HG03060 (cell line): ENCODE measurements at regions not wholly inside any gene's neighbourhood (a gene's known extent, or its start where the extent isn't known, plus 50 kb on each side); places are given as distances from the start of the nearest gene placed in this dataset.

ENCODE experiments used
- ATAC-seq: cut with Tn5 transposase; IDR thresholded peaks from one replicate; pipeline ENCODE4 v1.9.1; 2021; ENCODE audit warnings: low read depth, moderate number of reproducible peaks; ENCODE audit not compliant: unreplicated experiment

DNA sequence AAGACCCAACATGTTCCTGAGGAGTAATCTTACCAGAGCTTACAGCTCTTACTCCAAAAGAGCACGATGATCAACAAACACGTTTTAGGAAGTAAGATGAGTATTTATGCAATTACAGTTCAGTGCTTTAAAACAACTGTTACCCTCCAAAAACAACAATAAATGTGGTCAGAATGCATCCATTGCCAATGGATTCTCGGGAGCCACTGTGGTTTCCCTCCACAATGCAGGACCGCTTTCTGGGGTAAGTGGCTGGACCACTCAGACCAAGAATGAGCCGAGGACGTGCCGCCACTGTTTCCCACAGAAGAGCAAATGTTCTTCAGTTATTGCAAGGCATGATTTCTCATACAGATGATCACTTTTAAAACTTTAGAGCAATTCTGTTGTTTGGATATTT, 232.3 kb upstream of the MKLN1 start:
- no peak for ATAC-seq

DNA sequence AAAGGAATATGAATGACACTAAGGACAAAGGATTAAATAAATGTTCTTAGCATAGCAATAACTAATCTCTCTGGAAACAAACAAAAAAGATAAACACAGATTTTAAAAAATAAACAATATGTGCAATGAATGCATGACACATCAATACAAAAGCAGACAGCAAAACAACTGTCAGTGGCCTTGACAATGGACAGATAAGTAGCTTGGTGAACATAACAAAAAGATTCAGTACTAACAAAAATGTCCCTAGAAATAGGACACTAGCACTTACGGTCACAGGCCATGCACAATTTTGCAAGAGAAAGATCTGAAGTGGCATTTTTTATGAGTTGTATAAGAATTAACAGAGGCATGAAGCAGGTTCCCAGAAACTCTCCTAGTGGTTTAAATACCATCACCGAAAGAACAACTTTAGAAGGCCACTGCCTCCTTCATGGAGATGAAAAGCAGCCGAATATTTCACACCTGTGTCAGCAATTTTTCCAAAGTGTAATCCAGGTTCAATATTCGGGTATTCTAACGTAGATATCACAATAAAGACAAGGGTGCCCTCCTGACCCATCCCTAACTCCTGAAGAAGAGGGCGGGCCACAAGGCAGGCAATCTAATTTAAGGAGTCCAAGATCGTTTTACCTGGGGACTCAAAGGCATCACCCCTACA, 231.3 kb upstream of the MKLN1 start:
- no peak for ATAC-seq

DNA sequence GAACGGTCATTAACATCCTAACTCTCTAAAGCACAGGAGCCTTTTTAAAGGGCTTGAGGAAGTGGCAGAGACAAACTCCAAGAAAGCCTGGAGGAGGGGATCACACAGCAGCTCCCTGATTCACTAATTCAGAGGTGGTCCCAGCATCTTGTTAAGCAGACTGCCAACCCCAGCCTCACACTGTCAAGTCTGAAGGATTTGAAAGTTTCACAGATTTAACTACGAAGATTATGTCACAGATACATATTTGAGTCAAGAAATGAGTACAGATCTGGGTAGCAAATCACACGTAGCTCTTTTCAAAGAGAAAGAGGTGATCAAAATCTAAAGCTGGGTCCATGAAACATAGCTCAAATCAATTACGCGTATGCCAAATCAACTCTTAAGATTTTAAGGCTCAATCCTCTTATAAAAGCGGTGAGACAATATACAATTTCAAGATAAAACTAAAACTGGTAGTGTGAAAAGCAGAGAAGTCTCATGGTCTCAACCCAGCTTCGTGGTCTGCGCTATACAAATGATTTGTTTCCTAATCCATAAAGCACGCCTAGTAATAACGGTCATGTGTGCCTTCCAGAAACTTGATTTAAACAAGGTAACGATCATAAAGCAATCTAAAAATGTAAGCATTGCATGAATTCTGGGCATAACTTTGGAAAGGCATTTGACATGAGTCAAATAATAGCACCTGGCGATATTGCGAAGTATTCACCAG, 229.9 kb upstream of the MKLN1 start:
- ATAC-seq: no peak

DNA sequence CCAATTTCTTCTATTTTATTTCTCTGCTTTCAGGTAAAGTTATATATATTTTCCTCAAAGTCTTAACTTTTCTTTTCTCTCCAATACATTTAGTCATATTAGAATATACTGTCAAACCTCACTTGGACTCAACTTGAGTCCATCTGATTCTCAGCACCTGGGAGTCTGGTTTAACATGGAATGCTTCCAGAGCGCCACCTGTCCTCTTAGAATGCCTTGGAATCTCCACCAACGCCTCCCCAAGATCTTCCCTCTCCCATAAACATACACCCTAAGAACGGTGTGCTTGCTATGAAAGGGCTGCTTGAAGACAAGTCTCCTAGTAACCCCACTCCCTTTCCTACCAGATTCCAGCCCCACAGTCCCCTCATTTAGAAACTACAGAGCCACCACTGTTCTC, 229.1 kb upstream of the MKLN1 start:
- no peak for ATAC-seq

DNA sequence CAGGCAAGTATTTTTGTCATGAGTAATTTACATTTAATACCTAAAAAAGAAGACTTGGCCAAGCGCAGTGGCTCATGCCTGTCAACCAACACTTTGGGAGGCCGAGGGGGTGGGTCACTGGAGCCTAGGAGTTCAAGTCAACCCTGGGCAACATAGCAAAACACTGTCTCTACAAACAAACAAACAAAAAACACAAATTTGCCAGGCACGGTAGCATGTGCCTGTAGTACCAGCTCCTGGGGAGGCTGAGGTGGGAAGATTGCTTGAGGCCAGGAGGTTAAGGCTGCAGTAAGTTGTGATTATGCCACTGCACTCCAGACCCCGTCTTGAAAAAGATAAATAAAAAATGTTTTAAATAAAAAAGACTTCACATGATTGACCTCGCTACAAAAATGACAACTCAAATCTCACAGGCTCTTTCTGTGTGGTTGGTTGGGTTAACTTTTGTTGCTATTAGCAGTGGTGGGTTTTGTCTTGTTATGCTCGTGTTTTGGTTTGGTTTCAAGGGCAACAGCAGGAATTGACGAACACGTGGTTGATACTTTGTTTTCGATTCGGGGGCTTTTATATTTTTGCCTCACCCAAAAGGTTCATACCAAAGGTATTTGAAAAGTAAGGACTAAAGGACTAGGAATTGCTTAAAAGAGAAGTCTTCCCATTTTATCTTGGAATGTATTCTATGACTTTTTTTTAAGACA, 227.2 kb upstream of the MKLN1 start:
- no peak for ATAC-seq

DNA sequence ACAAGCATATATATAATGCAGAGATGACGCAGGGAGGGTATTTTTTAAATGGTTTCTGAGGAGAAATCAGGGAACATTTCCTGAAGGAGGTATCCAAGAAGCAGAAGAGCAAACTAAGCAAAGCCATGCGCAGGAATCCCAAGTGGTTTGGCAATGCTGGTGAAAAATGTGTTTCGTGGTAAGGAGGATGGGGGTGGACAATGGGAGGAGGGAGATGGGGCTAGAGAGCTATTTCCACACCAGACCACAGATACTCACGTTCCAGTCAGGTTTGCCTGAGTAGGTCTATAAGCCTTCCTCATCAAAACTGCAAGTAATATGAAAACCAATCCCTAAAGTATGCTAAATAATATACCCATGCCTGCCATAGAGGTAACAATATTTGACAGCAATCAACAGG, 223.7 kb upstream of the MKLN1 start:
- ATAC-seq: no peak

DNA sequence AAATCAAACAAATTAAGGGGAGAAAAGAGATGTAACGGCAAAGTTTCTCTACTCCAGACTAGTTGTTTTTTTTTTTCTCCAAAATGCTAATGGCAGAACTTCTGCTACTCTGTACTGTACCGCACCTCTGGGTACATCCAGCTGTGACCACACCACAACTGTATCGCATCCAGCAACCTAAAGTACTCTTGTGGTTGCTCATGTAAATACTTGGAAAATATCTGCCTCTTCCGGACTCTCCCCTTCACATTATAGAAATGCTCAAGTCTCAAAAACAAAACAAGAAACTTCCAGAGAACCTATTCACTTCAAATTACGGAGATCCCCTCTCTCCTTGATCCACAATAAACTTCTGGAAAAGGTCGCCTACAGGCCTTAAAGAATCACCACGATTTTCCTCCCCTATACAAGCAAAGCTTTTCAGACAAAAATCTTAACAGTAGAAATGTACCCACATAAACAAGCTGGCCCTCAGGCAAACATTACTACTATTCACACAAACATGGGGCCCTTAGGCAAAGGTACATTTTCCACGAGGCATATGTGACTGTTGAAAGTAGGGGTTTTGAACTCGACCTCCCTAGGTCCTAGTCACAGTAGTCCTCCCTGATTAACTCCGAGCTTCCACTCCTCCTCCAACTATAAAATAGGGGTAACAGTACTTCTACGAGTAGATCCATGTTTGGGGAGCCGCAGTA, 222.9 kb upstream of the MKLN1 start:
- no peak for ATAC-seq

DNA sequence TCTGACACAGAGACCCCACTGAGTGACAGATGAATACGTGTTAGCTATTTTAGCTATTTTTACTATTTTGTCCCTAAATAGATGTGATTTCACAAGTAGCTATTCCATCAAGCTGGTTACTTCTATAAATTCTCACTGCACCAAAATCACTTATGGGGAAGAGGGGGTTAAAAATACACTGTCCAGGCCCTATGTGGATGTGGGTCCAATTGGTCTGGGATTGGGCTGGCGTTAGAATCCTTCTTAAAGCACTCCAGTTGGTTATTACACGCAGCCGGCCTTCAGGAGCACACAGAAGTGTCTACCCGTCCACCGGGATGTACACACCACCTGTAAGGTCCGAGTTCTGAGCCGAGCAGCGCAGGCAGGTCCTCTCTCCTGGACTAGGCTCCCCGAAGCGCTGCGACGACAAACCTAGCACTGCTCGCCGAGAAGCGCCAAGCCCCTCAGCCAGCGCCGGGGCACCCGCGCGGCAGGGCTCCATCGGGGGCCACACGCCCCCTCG, 222.3 kb upstream of the MKLN1 start:
- no peak for ATAC-seq

DNA sequence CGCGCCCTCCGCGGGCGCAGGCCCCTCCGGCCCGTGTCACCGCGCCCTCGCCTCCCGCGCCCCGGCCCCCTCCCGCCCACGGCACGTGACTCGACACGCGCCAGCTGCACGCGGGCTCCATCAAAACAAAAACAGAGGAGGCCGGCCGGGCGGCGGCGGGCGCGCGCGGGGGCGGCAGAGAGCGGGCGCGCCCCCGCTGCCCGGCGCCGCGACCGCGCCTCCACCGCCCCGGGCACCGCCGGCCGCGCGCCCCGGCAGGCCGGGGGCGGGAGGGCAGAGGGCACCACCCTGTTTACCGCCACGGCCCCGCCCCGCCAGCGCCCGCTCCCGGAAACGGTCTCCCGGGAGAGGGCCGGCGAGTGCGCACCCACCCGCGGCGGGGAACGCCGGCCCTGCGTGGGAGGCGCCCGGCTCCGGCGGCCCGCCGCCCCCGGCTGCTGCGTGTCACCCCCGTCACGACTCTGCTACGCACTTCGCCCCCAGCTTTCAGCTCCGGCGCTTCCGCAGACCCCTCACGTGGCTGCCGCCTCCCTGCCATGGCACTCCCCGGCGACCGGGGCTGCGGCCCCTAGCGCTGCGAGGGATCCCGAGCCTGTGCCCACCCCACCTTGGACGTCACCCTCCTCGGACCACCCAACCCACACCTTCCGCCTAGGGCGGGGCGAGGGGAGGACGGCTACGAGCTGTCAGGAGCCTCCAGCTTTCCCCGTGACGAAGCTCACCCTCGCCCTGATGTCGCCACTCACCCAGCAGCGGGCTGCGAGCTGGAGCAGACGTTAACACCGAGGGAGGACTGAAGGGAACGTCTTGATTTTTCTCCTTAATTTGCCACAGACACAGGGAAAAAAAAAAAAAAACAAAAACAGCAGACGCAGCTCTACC, 221.6 kb upstream of the MKLN1 start:
- ATAC-seq: no peak

DNA sequence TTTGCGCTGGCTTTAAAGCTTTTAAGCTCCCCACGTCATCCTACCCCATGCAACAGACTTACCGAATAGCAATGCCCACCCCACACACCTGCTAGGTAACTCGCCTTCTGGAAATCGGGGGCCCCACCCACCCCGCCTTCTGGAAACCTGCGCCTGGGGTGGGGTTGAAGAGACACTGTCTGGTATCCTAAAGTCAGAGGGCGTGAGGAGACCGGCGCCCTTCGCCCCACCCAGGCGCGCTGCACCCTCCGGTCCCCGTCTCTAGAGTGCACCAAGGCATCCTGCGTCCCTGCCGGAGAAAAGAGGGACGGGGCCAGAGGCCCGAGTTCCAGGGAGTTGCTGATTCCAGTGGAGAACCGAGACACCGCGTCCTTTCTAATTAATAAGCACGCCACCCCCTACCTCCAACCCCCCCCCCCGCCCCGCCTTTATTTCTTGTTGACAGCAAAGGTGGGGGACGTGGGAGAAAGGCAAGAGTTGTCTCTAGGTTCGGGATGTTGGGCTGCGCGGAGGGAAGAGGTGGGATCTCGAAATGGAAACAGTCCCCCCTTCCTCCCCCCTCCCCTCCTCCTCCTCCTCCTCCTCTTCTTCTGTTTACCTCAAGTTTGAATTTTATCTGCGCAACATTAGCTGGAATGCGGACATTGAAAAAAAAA, 220.9 kb upstream of the MKLN1 start:
- no peak for ATAC-seq

DNA sequence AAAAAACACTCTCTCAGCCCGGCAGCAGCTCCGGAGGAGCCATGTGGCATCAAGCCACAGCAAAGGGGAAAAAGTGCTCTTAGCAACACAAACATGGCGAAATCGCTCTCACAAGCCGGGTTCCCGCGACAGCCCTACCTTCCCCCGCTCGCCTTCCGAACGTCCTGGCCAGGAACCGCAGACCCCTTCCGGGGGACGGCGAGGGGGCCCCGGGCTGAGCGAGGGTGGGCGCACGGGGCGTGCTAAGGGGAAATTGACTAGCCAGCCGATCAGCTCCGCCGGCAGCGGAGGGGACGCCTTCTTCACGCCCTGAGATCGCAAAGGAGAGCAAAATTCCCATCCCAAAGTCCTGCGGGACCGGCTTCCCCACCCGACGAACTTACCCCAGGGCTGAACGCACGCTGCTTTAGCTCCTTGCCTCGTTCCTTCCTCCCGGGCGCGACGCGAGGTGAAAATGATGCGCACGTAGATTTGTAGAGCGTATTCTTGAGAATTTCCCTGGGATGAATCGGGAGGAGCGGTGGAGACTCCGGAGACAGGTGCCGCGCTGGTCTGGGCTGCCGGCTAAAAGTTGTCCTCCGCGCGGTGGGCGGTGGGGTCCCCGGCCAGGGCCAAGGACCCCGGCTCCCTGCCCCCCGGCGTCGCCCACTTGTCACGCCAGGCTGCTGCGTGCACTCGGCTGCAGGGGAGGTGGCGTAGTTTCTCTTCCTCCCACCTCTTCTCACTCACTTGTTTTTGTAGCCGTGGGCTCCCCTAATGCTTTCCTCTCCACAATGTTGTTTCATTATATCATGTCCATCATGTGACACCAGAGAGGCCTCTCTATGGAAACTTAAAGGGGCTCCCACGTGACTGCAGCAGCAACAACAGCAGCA, 220.1 kb upstream of the MKLN1 start:
- peak; percentile 30 for ATAC-seq

DNA sequence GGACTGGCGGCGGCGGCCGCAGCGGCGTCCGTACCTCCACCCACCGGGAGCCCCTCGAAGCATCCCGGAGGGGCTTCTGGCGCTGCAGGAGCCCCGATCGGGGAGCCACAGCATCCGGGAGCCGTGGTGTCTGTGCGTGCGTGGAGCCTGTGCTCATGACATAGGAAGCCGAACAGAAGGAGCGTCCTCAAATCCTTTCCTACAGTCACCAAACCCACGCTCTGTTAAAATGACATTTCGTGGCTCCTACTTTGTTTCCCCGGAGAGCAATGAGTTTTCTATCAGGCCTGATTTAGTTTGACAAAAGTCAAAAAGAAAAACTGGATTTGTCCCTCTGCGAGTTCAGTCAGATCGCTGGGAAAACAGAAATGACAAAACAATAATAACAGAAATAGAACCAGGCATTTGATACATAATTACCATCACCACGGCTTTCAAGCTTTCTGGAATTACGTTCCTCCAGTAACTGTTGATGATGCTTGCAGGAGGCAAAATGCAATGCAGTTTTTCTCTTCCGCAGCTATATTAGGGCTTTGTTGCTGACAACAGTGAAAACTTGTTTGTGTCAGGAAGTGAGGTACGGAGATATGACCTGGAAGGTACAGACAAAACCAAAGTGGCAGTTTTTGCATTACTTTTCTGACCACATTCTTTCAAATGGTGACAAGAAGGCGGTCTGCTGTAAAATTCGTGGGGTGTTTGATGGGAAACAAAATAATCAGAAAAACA, 219.3 kb upstream of the MKLN1 start:
- no peak for ATAC-seq

DNA sequence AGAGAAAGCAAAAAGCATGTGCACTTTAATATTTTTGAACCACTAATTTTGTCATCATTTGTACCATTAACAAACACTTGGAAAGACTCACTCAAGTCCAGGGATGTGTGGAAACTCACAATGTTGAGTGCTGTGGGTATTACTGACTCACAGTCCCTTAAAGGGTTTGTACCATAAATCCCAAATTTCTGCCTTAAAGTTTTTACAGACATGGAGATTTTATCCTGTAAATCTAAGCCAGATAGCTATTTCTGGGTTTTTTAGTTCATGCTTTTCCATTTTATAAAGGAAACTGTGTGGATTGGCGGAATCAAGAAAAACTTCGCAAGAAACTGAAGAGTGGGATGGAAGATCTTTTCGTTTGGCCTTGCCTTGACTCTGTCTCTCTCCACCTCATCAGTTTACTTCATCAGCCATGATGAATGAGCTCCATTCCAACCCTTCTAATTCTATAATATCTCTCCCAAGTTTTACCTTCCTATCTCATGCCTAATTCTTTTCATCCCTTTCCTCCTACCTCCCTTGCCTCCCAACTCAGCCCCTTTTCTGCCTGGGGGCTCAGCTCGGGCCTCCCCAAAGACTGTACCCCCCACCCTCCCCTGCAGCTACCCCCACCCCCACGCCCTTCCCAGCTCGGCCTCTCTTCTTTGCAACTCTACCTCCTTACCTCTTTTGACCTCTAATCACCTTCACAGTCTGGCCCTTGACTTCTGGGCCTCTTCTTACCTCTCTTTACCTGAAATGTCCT, 218.5 kb upstream of the MKLN1 start:
- ATAC-seq: no peak

DNA sequence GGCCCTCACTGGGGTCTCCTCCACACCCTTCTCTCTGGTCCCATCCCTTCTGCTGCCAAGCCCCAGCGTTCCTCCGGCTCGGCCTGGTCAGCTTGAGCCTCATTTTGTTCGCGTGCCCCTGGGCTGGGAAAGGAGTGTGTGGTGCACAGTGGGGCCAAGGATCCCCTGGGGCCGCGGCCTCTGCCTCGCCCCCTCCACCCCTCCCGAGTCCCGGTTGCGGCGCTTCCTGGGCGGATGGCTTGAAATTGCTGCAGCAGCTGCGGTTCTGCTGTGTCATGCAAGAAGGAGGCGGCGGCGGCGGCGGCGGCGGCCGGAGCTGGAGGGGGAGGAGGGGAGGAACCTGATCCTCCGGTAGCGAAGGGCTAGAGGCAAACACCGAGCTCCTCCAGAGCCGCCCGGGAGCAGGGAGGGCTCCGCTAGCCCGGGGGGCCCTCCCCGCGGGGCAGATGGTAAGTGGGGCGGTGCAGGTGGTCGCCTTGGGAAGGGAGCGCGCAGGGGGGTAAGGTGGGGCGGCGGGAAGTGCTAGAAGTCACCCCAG, 217.8 kb upstream of the MKLN1 start:
- ATAC-seq: no peak

DNA sequence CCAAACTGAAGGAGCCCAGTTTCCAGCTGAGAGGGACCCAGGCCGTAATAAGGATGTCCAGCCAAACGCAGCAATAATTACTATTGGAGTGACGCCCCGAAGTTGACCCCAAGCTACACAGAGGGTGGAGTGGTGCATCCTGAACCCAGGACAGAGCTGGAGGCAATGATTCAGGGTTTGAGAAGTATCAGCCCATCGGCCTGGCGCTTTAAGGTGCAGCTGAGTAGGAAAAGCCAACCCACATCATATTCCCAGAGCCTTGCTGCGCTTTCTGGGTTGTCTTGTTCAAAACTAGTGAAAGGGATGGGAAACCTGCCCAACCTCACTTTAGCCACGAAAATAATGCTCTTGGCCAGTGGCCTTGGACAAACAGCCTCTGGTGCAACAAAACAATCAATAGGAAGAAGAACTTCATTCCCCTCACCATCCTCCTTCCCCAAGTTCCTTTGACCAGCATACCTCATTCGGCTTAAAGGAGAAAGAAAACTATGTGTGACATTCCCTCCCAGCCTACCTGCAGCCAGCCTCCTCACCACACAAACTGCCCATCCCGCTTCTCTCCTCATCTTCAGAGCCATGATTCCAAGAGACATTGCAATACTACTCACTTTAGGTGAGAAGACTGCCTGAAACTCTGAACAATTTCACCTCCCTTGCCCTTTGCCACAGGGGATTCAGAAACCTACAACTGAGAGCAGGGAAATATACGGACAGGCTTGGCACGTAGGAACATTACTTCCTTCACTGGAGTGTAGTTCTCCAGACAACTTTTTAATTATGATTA, 217.2 kb upstream of the MKLN1 start:
- no peak for ATAC-seq

DNA sequence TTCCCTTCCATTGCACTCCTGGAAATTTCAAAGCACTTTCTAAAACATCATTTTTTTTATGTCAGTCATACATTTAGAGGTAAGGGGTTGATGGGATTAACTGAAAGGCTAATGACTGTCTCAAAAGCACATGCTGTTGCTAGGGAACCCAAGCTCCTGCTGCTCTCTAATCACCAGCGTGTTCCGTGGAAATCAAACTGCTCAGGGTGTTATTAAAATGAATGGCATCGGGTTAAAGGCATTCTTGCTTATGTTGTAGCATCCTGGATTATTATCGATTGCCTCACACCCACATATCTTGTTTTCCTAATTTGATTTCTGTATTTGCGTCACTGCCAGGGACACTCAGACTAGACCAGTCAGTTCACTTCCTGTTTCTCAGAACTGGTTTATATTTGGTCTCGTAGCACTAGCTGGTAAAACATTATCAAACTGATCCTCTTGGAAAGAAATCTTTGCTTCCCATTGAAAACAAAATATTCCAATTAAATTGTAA, 216.5 kb upstream of the MKLN1 start:
- ATAC-seq: no peak
